Caco-2 (cell line): ENCODE measurements at regions not wholly inside any gene's neighbourhood (a gene's known extent, or its start where the extent isn't known, plus 50 kb on each side); places are given as distances from the start of the nearest gene placed in this dataset.

Source experiments
- BruUV-seq: library from RNA; stranded (reverse); fragments of 400-500 nt; replicated peaks from 2 replicates; lab custom pipeline; 2021; lab: Mats Ljungman, UMichigan
- CTCF ChIA-PET: fragments of 300-600 bp; sonication (Branson Sonifier 250); formaldehyde crosslinking; loops from one replicate; lab custom pipeline; 2022; ENCODE audit warnings: antibody characterized with exemption; lab: Charles Lee
- POLR2A ChIA-PET: fragments of 300-600 bp; sonication (Branson Sonifier 250); formaldehyde crosslinking; loops from one replicate; lab custom pipeline; 2022; ENCODE audit warnings: antibody characterized with exemption; lab: Charles Lee
- DNase-seq, 2 experiments: peaks; one replicate each; pipeline versions ENCODE4 v3.0.0 to v3.0.0-alpha.2; 2020 to 2022
- H3K27me3 ChIP-seq: replicated peaks from 2 replicates; pipeline ENCODE4 v1.6.0; 2011; ENCODE audit warnings: low read length; ENCODE audit not compliant: control insufficient read depth, insufficient read depth
- H3K36me3 ChIP-seq: 2 replicates; pipeline ENCODE4 v1.5.1; 2011; ENCODE audit warnings: low read length; ENCODE audit not compliant: control insufficient read depth, insufficient read depth
- H3K4me1 ChIP-seq: fragments of 250-450 bp; sonication (Bioruptor Pico); 2 replicates; pipeline ENCODE4 v1.5.1; 2020; ENCODE audit warnings: mild to moderate bottlenecking
- H3K4me3 ChIP-seq: 2 replicates; pipeline ENCODE4 v1.5.1; 2011; ENCODE audit warnings: low read depth, mild to moderate bottlenecking, control low read depth, low read length
- H3K9me3 ChIP-seq: fragments of 250-450 bp; sonication (Bioruptor Pico); 2 replicates; pipeline ENCODE4 v1.5.1; 2020; ENCODE audit warnings: mild to moderate bottlenecking, moderate library complexity
- H3K27ac Mint-ChIP-seq: one replicate; pipeline ENCODE4 v1.8.0; 2022; ENCODE audit warnings: mixed read lengths; ENCODE audit not compliant: unreplicated experiment
- H3K27me3 Mint-ChIP-seq: one replicate; pipeline ENCODE4 v1.8.0; 2022; ENCODE audit warnings: mixed read lengths; ENCODE audit not compliant: insufficient read depth, unreplicated experiment
- H3K36me3 Mint-ChIP-seq: one replicate; pipeline ENCODE4 v1.8.0; 2022; ENCODE audit warnings: mild to moderate bottlenecking, mixed read lengths; ENCODE audit not compliant: insufficient read depth, unreplicated experiment
- H3K4me1 Mint-ChIP-seq: one replicate; pipeline ENCODE4 v1.8.0; 2022; ENCODE audit warnings: low read depth, mixed read lengths; ENCODE audit not compliant: unreplicated experiment
- H3K4me3 Mint-ChIP-seq: one replicate; pipeline ENCODE4 v1.8.0; 2022; ENCODE audit warnings: mild to moderate bottlenecking, moderate library complexity, mixed read lengths; ENCODE audit not compliant: unreplicated experiment
- H3K9me3 Mint-ChIP-seq: one replicate; pipeline ENCODE4 v1.8.0; 2022; ENCODE audit warnings: mixed read lengths; ENCODE audit not compliant: unreplicated experiment
- CTCF ChIP-seq, 2 experiments: fragments of 200-600 bp in 1 of 2; IDR thresholded peaks; 1 replicate in 1 of 2; 2 replicates in 1 of 2; pipeline versions ENCODE4 v1.5.1 to v1.8.0; 2011 to 2022; ENCODE audit warnings: antibody characterized with exemption in 1 of 2, control low read depth in 1 of 2, inconsistent platforms in 1 of 2, low read depth in 1 of 2, low read length in 1 of 2, mild to moderate bottlenecking in 1 of 2, moderate library complexity in 1 of 2; ENCODE audit not compliant: insufficient read depth in 1 of 2, severe bottlenecking in 1 of 2, unreplicated experiment in 1 of 2
- intact Hi-C: fragments of 100-400 bp; cut with micrococcal nuclease; formaldehyde crosslinking; loops from one replicate; pipeline ENCODE4 v1.10.0; 2022; ENCODE audit not compliant: unreplicated experiment

- no peaks in the 10 kb centered on the region for H3K27me3 ChIP-seq
- Mint-ChIP-seq H3K9me3 (peaks cover 17% of the 10 kb centered on the region), H3K36me3 (no peaks in the 10 kb centered on the region), H3K4me3 (no peak overlapping the region), H3K4me1 (peaks cover 10% of the 10 kb centered on the region), H3K27ac (no peak overlapping the region), H3K27me3 (no peaks in the 10 kb centered on the region)
- POLR2A ChIA-PET: no interaction called here
- intact Hi-C loops: loop anchor here (10.0 kb wide), 2 partner anchors 195 to 345 kb away; no protein-coding TSS in a partner anchor
- H3K9me3 ChIP-seq: peaks cover under 1% of the 10 kb centered on the region; the same call in 1 of the 2 replicates
- peaks cover 11% of the 10 kb centered on the region for H3K4me1 ChIP-seq
- H3K4me3 ChIP-seq: no peak overlapping the region
- no TSS peak for BruUV-seq
- no peak for TF ChIP-seq CTCF (IDR thresholded peaks at IDR 0.05; ENCODE audit: insufficient read depth in 1 of 2, low read depth in 1 of 2, low read length in 1 of 2, severe bottlenecking in 1 of 2, unreplicated experiment in 1 of 2)
- H3K36me3 ChIP-seq: no peaks in the 10 kb centered on the region
- CTCF ChIA-PET: no interaction called here
- DNase-seq: no peak
Observed at GRCh38 chr10:78650122-78650521, 418.6 kb upstream of the ZMIZ1 start.

DNA sequence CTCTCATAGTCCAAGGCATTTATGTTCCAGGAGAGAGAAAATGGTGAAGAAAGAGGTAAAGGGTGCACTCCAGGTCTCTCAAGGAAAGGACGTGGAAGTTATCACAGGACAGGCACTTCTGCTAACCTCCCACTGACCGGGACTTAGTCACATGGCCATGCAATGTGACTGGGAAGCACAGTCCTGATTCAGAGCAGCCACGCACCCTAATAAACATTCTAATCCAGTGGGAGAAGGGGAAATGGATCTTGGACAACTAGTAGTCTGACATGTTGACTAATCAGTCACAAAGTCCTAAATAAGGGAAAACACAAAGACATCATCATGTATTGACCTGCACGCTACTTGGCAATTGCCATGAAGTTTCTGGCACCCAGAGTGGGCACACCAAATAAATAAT, 417.5 kb upstream of the ZMIZ1 start:
- Histone ChIP-seq H3K36me3 (no peaks in the 10 kb centered on the region), H3K9me3 (no peaks in the 10 kb centered on the region), H3K4me1 (peaks cover 5% of the 10 kb centered on the region; the same call in 1 of the 2 replicates), H3K27me3 (no peaks in the 10 kb centered on the region), H3K4me3 (no peak overlapping the region)
- TF ChIP-seq CTCF (IDR thresholded peaks at IDR 0.05; ENCODE audit: insufficient read depth in 1 of 2, low read depth in 1 of 2, low read length in 1 of 2, severe bottlenecking in 1 of 2, unreplicated experiment in 1 of 2): no peak
- ChIA-PET CTCF (no interaction called here), POLR2A (no interaction called here)
- Mint-ChIP-seq H3K4me1 (peaks cover 10% of the 10 kb centered on the region), H3K27ac (peak overlapping the region; percentile 16), H3K9me3 (peaks cover 17% of the 10 kb centered on the region), H3K36me3 (no peaks in the 10 kb centered on the region), H3K27me3 (no peaks in the 10 kb centered on the region), H3K4me3 (no peak overlapping the region)
- intact Hi-C loops: loop anchor here (10.0 kb wide), 2 partner anchors 196 to 346 kb away; no protein-coding TSS in a partner anchor
- no peak for DNase-seq
- BruUV-seq: no TSS peak

DNA sequence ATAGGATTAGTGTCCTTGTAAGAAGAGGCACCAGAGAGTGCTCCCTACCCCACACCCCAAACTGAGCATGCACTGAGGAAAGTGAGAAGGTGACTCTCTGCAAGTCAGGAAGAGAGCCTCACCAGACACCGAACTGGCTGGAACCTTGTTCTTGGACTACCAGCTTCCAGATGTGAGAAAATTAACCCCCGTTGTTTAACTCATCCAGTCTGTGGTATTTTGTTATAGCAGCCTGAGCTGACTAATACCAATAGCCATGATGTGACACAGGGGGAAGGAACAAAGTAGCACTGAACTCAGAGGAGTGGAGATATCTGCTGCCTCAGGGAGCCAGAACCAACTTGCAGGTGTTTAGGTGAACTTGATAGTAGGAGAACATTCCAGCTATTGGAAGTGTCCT, 415.2 kb upstream of the ZMIZ1 start:
- H3K27me3 Mint-ChIP-seq: no peaks in the 10 kb centered on the region
- no peak overlapping the region for H3K4me3 Mint-ChIP-seq
- intact Hi-C loops: loop anchor here (10.0 kb wide), 2 partner anchors 199 to 349 kb away; no protein-coding TSS in a partner anchor
- Histone ChIP-seq H3K4me1 (no peaks in the 10 kb centered on the region), H3K9me3 (no peaks in the 10 kb centered on the region), H3K4me3 (no peak overlapping the region), H3K36me3 (no peaks in the 10 kb centered on the region), H3K27me3 (no peaks in the 10 kb centered on the region)
- peaks cover 17% of the 10 kb centered on the region for H3K9me3 Mint-ChIP-seq
- POLR2A ChIA-PET: no interaction called here
- no peaks in the 10 kb centered on the region for H3K36me3 Mint-ChIP-seq
- H3K27ac Mint-ChIP-seq: no peak overlapping the region
- TF ChIP-seq CTCF (IDR thresholded peaks at IDR 0.05; ENCODE audit: insufficient read depth in 1 of 2, low read depth in 1 of 2, low read length in 1 of 2, severe bottlenecking in 1 of 2, unreplicated experiment in 1 of 2): no peak
- BruUV-seq: no TSS peak
- no peak for DNase-seq
- CTCF ChIA-PET: no interaction called here
- H3K4me1 Mint-ChIP-seq: peaks cover under 1% of the 10 kb centered on the region
